Heart right ventricle (tissue), 16 donors: ENCODE measurements at regions not wholly inside any gene's neighbourhood (a gene's known extent, or its start where the extent isn't known, plus 50 kb on each side); places are given as distances from the start of the nearest gene placed in this dataset.

Experiments
- ATAC-seq, 8 donors: fragments of 200-7000 bp; cut with Tn5 transposase; one replicate each; pipeline ENCODE4 v1.9.1; 2020; ENCODE audit warnings: mild to moderate bottlenecking in 8 of 8, moderate library complexity in 8 of 8, moderate number of reproducible peaks in 1 of 8
- DNase-seq, 2 donors: peaks; one replicate each; pipeline ENCODE4 v3.0.0-alpha.2; 2020
- H3K27ac ChIP-seq, 10 donors: fragments of 200-600 bp; sonication (generic) in 2 of 10; one replicate each; pipeline versions ENCODE4 v1.5.0 to v1.8.0; 2020 to 2022; ENCODE audit warnings: mild to moderate bottlenecking in 3 of 10
- H3K27me3 ChIP-seq, 7 donors: fragments of 200-600 bp; one replicate each; pipeline ENCODE4 v1.8.0; 2021 to 2022; ENCODE audit warnings: mild to moderate bottlenecking in 2 of 7
- H3K36me3 ChIP-seq, 9 donors: fragments of 200-600 bp; sonication (generic) in 1 of 9; one replicate each; pipeline versions ENCODE4 v1.5.0 to v1.8.0; 2020 to 2022; ENCODE audit warnings: mild to moderate bottlenecking in 2 of 9
- H3K4me1 ChIP-seq, 9 donors: fragments of 200-600 bp; sonication (generic) in 1 of 9; one replicate each; pipeline versions ENCODE4 v1.5.0 to v1.8.0; 2020 to 2022; ENCODE audit warnings: mild to moderate bottlenecking in 4 of 9
- H3K4me3 ChIP-seq, 10 donors: fragments of 200-600 bp; sonication (generic) in 2 of 10; one replicate each; pipeline versions ENCODE4 v1.5.0 to v1.8.0; 2020 to 2022; ENCODE audit warnings: mild to moderate bottlenecking in 7 of 10, moderate library complexity in 2 of 10
- H3K9me3 ChIP-seq, 11 donors: fragments of 200-600 bp in 10 of 11; sonication (generic) in 2 of 11; one replicate each; pipeline versions ENCODE4 v1.5.0 to v1.8.0; 2013 to 2022; ENCODE audit warnings: mild to moderate bottlenecking in 2 of 11, control low read depth in 1 of 11, moderate library complexity in 1 of 11
- WGBS, 2 donors: extraction: QIAGEN DNeasy Blood & Tissue Kit; methylation state at CpG; one replicate each; pipeline ENCODE4 v1.1.7; 2013; ENCODE audit warnings: inconsistent platforms in 1 of 2; 5-methylcytosine and 5-hydroxymethylcytosine counted together
- intact Hi-C, 10 donors: fragments of 100-400 bp; cut with DNase I; formaldehyde crosslinking; loops; one replicate each; pipeline versions ENCODE4 v1.11.1 to v1.14.2; 2022
- TF ChIP-seq, protein P1 (sequence below), 9 donors: fragments of 200-600 bp; sonication (generic) in 2 of 9; IDR thresholded peaks; one replicate each; pipeline versions ENCODE4 v1.5.0 to v1.8.0; 2021 to 2022; ENCODE audit warnings: antibody characterized with exemption in 9 of 9, mild to moderate bottlenecking in 5 of 9, moderate library complexity in 1 of 9
- donor health status: Arrhythmogenic right ventricular cardiomyopathy.
- donor health status: ischemic (EF 13 %, LVEDD 7.1; RV severe dilation, severe dysfunction).
- donor health status: healthy with polysubstance abuse.
- donor health status: DM: no; HTN: yes; CAD: no.
- donor health status: DM: no; HTN: no; CAD: no.
- donor health status: ischemic (EF 25% LVEDD 6.9; RV normal size, moderate dysfunction).
- donor health status: ischemic (EF 25% LVEDD 5.7; RV mildly dilated, moderate dysfunction).
- donor health status: healthy.
- donor health status: DM: yes; HTN: yes; CAD: no.
- donor health status: Ischemic cardiomyopathy.
- donor health status: ischemic (EF 35%, LVEDD 5.7; RV mildly dilated, moderate dysfunction).
- donor health status: nonischemic (EF 11% LVEDD 7.7; RV severe dilation, severe dysfunction).
- donor health status: DM: yes; HTN: yes; CAD: no.
- donor health status: PGD.
- donor health status: ischemic (EF 29% LVEDD 5.4; RV normal size, mild dysfunction).
- donor health status: nonischemic (EF 23%, LVEDD 6.1; RV moderate dilation, normal function).

DNA sequence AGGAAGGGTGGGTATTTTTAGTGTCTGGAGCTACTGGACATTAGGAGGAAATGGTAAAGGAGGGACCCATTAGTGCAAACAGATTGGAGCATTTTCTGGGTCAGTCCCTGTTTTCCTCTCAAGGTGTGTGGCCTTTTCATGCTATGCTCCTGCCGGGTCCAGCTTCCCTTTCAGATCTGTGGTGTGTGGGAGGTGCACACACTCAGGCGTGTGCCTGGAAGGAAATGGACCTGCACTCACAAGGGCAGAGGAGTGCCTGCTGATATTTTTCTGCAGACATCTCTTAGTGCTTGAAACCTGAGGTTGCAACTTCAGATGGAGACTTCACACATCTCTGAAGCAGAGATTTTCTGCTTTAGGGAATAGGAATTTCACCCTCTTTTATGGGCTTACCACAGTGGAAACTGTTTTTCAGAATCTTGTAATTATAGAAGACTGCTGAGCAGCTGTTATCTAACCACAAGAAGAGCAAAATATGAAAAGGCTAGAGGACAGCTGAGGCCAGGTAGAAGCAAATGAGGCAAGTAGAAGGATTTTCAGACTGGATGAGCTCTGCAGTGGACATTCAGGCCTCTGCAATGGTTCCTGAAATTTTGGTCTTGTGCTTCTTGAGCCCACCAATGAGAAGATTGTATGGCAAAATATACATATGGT is 764.3 kb downstream of the QKI start:
- WGBS, 2 donors, result 62 to 75% methylated on average over 2 of the region's 2 CpGs

GRCh38 chr6:164169355-164169754 is 754.8 kb downstream of the QKI start:
- 61 to 68% methylated on average over 7 of the region's 7 CpGs for WGBS, 2 donors
- Histone ChIP-seq H3K27me3 (no peaks in the 10 kb centered on the region), H3K4me3 (no peak overlapping the region), H3K9me3 (no peaks in the 10 kb centered on the region), H3K27ac (no peak overlapping the region), H3K36me3 (no peaks in the 10 kb centered on the region), H3K4me1 (peaks cover 0 to 5% (median 0%) of the 10 kb centered on the region in 9 donors)
- TF ChIP-seq, protein P1, sequence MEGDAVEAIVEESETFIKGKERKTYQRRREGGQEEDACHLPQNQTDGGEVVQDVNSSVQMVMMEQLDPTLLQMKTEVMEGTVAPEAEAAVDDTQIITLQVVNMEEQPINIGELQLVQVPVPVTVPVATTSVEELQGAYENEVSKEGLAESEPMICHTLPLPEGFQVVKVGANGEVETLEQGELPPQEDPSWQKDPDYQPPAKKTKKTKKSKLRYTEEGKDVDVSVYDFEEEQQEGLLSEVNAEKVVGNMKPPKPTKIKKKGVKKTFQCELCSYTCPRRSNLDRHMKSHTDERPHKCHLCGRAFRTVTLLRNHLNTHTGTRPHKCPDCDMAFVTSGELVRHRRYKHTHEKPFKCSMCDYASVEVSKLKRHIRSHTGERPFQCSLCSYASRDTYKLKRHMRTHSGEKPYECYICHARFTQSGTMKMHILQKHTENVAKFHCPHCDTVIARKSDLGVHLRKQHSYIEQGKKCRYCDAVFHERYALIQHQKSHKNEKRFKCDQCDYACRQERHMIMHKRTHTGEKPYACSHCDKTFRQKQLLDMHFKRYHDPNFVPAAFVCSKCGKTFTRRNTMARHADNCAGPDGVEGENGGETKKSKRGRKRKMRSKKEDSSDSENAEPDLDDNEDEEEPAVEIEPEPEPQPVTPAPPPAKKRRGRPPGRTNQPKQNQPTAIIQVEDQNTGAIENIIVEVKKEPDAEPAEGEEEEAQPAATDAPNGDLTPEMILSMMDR (IDR thresholded peaks at IDR 0.05), result no peak
- intact Hi-C loops, result loop anchor here in 2 of 10 donors (5.0 kb wide), 2 partner anchors 57 to 987 kb away; no protein-coding TSS in a partner anchor
- ATAC-seq (no peak), DNase-seq (no peak)

More for the DNA sequence above, 764.3 kb downstream of the QKI start:
- Histone ChIP-seq H3K4me1 (no peaks in the 10 kb centered on the region), H3K36me3 (no peaks in the 10 kb centered on the region), H3K4me3 (no peak overlapping the region), H3K27me3 (no peaks in the 10 kb centered on the region), H3K27ac (no peak overlapping the region), H3K9me3 (no peaks in the 10 kb centered on the region)
- DNase-seq (no peak), ATAC-seq (no peak)
- TF ChIP-seq, protein P1 (IDR thresholded peaks at IDR 0.05), result no peak
- intact Hi-C loops, result no loop called here

GRCh38 chr6:164168595-164168994 is 754.1 kb downstream of the QKI start:
- intact Hi-C loops, result loop anchor here in 2 of 10 donors (5.0 kb wide), 2 partner anchors 56 to 986 kb away; no protein-coding TSS in a partner anchor
- no peaks in the 10 kb centered on the region for H3K9me3 ChIP-seq
- ATAC-seq (peak in 2 of 8 donors; percentile 41 to 60), DNase-seq (no peak)
- H3K27me3 ChIP-seq, result no peaks in the 10 kb centered on the region
- H3K36me3 ChIP-seq, result no peaks in the 10 kb centered on the region
- H3K27ac ChIP-seq, result no peak overlapping the region
- TF ChIP-seq, protein P1 (IDR thresholded peaks at IDR 0.05), result no peak
- H3K4me1 ChIP-seq, result peaks cover 0 to 5% (median 0%) of the 10 kb centered on the region in 9 donors
- 73 to 82% methylated on average over 6 of the region's 6 CpGs for WGBS, 2 donors
- H3K4me3 ChIP-seq, result no peak overlapping the region

DNA sequence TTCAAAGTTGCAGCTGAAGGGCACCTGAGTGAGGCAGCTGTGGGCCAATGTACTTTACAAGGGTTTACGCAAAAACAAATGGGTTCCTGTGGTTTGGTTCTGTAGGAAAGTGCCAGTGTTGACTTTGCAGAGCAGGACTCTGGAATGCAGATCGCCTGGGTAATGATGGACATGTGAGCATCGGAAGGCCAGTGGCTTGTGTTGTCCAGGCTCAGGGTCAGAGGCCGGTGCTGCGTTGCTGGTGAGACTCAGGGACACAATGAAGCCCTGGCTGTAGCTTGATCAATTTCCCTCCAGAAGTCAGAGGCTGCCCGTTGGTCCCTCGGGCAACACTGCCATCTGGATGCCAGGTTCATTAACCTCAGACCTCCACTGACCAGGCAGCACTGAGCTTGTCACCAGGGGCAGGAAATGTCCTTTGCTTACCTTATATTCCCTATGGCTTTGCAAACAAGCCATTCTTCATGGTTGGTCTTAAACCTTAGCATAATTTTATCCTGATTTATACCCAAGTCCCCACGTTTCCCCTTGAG is 753.4 kb downstream of the QKI start:
- Histone ChIP-seq H3K4me3 (no peak overlapping the region), H3K36me3 (no peaks in the 10 kb centered on the region), H3K9me3 (no peaks in the 10 kb centered on the region), H3K4me1 (peaks cover 0 to 5% (median 0%) of the 10 kb centered on the region in 9 donors), H3K27me3 (no peaks in the 10 kb centered on the region), H3K27ac (no peak overlapping the region)
- intact Hi-C loops, result loop anchor here in 2 of 10 donors (5.0 kb wide), 2 partner anchors 56 to 986 kb away; no protein-coding TSS in a partner anchor
- 78 to 86% methylated on average over 8 of the region's 8 CpGs for WGBS, 2 donors
- TF ChIP-seq, protein P1 (IDR thresholded peaks at IDR 0.05), result peak in 5 of 9 donors; percentile 12 to 42 (median 37)
- peak in 6 of 8 donors; percentile 44 to 76 (median 67) for ATAC-seq
- DNase-seq, result no peak
